ENCODE measurements at regions not wholly inside any gene's neighbourhood (a gene's known extent, or its start where the extent isn't known, plus 50 kb on each side); places are given as distances from the start of the nearest gene placed in this dataset.

DNA sequence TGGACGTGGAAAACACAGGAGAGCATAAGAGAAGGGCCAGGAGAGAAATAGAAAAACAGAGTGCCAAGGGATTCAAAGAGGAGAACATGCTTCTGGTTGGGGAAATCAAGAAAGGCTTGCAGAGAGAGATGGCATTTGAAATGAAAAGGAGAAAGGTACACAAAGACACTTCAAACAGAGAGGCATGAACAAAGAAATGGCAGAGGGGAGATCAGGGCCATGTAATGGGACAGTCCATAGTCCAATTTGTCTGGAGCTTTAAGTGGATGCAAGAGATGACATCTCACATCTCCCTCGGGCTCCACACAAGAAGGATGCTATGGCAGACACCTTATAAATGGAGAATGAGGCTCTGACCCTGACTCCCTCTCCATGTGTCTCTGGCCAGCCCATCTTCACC is 331.1 kb downstream of the MLLT3 start:
- TF ChIP-seq, protein P1, sequence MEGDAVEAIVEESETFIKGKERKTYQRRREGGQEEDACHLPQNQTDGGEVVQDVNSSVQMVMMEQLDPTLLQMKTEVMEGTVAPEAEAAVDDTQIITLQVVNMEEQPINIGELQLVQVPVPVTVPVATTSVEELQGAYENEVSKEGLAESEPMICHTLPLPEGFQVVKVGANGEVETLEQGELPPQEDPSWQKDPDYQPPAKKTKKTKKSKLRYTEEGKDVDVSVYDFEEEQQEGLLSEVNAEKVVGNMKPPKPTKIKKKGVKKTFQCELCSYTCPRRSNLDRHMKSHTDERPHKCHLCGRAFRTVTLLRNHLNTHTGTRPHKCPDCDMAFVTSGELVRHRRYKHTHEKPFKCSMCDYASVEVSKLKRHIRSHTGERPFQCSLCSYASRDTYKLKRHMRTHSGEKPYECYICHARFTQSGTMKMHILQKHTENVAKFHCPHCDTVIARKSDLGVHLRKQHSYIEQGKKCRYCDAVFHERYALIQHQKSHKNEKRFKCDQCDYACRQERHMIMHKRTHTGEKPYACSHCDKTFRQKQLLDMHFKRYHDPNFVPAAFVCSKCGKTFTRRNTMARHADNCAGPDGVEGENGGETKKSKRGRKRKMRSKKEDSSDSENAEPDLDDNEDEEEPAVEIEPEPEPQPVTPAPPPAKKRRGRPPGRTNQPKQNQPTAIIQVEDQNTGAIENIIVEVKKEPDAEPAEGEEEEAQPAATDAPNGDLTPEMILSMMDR (IDR thresholded peaks at IDR 0.05; ENCODE audit: insufficient read depth, low read depth, low read length): no peak
- no peak for TF ChIP-seq EZH2 (IDR thresholded peaks at IDR 0.05; ENCODE audit: insufficient read depth, low read length)

Data from astrocyte (in vitro differentiated cells and primary cell).